ENCODE measurements at regions not wholly inside any gene's neighbourhood (a gene's known extent, or its start where the extent isn't known, plus 50 kb on each side); places are given as distances from the start of the nearest gene placed in this dataset.
"Not testable (repeated sequence)": the region's sequence is repeated elsewhere in the genome, so short reads cannot be mapped to it uniquely, and the experiment has no call there.

- no peak overlapping the region for H3K4me3 ChIP-seq
- no peaks in the 10 kb centered on the region for H3K36me3 ChIP-seq
- no peaks in the 10 kb centered on the region for H3K9me3 ChIP-seq
- WGBS, 3 donors = 53 to 69% (median 64%) methylated on average over 3 of the region's 3 CpGs
- intact Hi-C loops (cut with DNase I) = loop anchor here in 1 of 4 donors (10.0 kb wide), 1 partner anchor 1851 kb away; no protein-coding TSS in a partner anchor
- H3K27ac ChIP-seq = no peak overlapping the region
- H3K27me3 ChIP-seq = no peaks in the 10 kb centered on the region
- no peak for DNase-seq
- TF ChIP-seq EP300 (IDR thresholded peaks at IDR 0.05) (no peak), POLR2A (IDR thresholded peaks at IDR 0.05) (no peak)
- no peaks in the 10 kb centered on the region for H3K4me1 ChIP-seq (ENCODE audit: insufficient read depth)
Measured at GRCh38 chr1:90823686-90824085, 106.6 kb upstream of the BARHL2 start.

- Histone ChIP-seq H3K9me3 (no peaks in the 10 kb centered on the region), H3K36me3 (no peaks in the 10 kb centered on the region), H3K4me1 (ENCODE audit: insufficient read depth) (no peaks in the 10 kb centered on the region), H3K27me3 (no peaks in the 10 kb centered on the region), H3K27ac (no peak overlapping the region), H3K4me3 (no peak overlapping the region)
- no peak for DNase-seq
- intact Hi-C loops (cut with DNase I) = loop anchor here in 1 of 4 donors (10.0 kb wide), 1 partner anchor 1853 kb away; no protein-coding TSS in a partner anchor
- TF ChIP-seq EP300 (IDR thresholded peaks at IDR 0.05) (no peak), CTCF (IDR thresholded peaks at IDR 0.05) (no peak), POLR2A (IDR thresholded peaks at IDR 0.05) (no peak)
- WGBS, 3 donors = 81 to 87% (median 83%) methylated on average over 5 of the region's 5 CpGs
Measured at GRCh38 chr1:90821788-90822359, 104.8 kb upstream of the BARHL2 start.

- no peak for DNase-seq
- 67 to 80% (median 77%) methylated on average over 5 of the region's 5 CpGs for WGBS, 3 donors
- H3K4me1 ChIP-seq (ENCODE audit: insufficient read depth) = no peaks in the 10 kb centered on the region
- no peaks in the 10 kb centered on the region for H3K36me3 ChIP-seq
- no peak for TF ChIP-seq EP300 (IDR thresholded peaks at IDR 0.05)
- no peak overlapping the region for H3K27ac ChIP-seq
- H3K27me3 ChIP-seq = no peaks in the 10 kb centered on the region
- no peaks in the 10 kb centered on the region for H3K9me3 ChIP-seq
- no peak overlapping the region for H3K4me3 ChIP-seq
- intact Hi-C loops (cut with DNase I) = loop anchor here in 1 of 4 donors (10.0 kb wide), 1 partner anchor 1854 kb away; no protein-coding TSS in a partner anchor
Measured at GRCh38 chr1:90821152-90821787, 104.2 kb upstream of the BARHL2 start.

GRCh38 chr1:90820745-90821144 is 103.6 kb upstream of the BARHL2 start:
- WGBS, 3 donors = 88 to 92% (median 92%) methylated on average over 2 of the region's 2 CpGs
- TF ChIP-seq POLR2A (IDR thresholded peaks at IDR 0.05) (no peak), EP300 (IDR thresholded peaks at IDR 0.05) (no peak), CTCF (IDR thresholded peaks at IDR 0.05) (no peak)
- DNase-seq = no peak

GRCh38 chr1:90817399-90817798 is 100.3 kb upstream of the BARHL2 start:
- H3K27ac ChIP-seq = no peak overlapping the region
- no peaks in the 10 kb centered on the region for H3K27me3 ChIP-seq
- DNase-seq = no peak
- H3K36me3 ChIP-seq = no peaks in the 10 kb centered on the region
- no peaks in the 10 kb centered on the region for H3K9me3 ChIP-seq
- intact Hi-C loops (cut with DNase I) = no loop called here
- TF ChIP-seq POLR2A (IDR thresholded peaks at IDR 0.05) (no peak), EP300 (IDR thresholded peaks at IDR 0.05) (no peak), CTCF (IDR thresholded peaks at IDR 0.05) (no peak)
- H3K4me1 ChIP-seq (ENCODE audit: insufficient read depth) = no peaks in the 10 kb centered on the region
- no peak overlapping the region for H3K4me3 ChIP-seq
- WGBS, 3 donors = 60 to 67% (median 64%) methylated on average over 3 of the region's 3 CpGs

More at GRCh38 chr1:90820745-90821144, 103.6 kb upstream of the BARHL2 start:
- Histone ChIP-seq H3K27ac (no peak overlapping the region), H3K9me3 (no peaks in the 10 kb centered on the region), H3K4me1 (ENCODE audit: insufficient read depth) (no peaks in the 10 kb centered on the region), H3K36me3 (no peaks in the 10 kb centered on the region), H3K4me3 (no peak overlapping the region), H3K27me3 (no peaks in the 10 kb centered on the region)
- intact Hi-C loops (cut with DNase I) = loop anchor here in 1 of 4 donors (10.0 kb wide), 1 partner anchor 1854 kb away; no protein-coding TSS in a partner anchor

DNA sequence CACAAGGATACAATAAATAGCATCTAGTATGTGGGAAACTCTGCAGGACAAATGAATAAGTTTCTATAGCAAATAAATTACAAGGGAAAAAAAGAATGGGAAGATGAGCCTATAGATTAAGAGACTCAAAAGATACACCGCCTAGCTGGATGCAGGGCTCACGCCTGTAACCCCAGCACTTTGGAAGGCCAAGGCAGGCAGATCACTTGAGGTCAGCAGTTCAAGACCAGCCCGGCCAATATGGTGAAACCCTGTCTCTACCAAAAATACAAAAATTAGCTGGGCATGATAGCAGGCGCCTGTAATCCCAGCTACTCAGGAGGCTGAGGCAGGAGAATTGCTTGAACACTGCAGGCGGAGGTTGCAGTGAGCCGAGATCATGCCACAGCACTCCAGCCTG is 95.1 kb upstream of the BARHL2 start:
- H3K36me3 ChIP-seq; H3K4me3 ChIP-seq; H3K4me1 ChIP-seq (ENCODE audit: insufficient read depth); H3K27me3 ChIP-seq; DNase-seq; H3K27ac ChIP-seq; H3K9me3 ChIP-seq; intact Hi-C loops (cut with DNase I): not testable (repeated sequence)
- WGBS, 3 donors = 88 to 98% (median 90%) methylated on average over 6 of the region's 6 CpGs

DNA sequence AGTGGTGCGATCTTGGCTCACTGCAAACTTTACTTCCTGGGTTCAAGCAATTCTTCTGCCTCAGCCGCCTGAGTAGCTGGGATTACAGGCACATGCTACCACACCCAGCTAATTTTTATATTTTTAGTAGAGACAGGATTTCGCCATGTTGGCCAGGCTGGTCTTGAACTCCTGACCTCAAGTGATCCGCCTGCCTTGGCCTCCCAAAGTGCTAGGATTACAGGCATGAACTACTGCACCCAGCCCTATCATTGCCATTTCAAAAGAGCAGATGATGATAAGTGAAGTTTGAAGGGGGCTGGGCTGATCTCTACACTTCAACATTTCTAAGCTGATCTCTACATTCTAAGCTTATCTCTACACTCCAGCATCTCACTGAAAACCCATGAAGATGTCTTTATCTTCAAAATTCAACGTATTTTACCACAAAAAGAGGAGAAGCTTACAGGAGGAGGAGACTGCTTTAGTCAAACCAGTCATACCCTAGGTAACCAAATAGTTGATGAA is 94.4 kb upstream of the BARHL2 start:
- WGBS, 3 donors = 82 to 85% (median 85%) methylated on average over 5 of the region's 5 CpGs
- H3K27me3 ChIP-seq; intact Hi-C loops (cut with DNase I); H3K9me3 ChIP-seq; H3K27ac ChIP-seq; H3K36me3 ChIP-seq; H3K4me1 ChIP-seq (ENCODE audit: insufficient read depth); H3K4me3 ChIP-seq; DNase-seq: not testable (repeated sequence)

All from ovary (tissue), 7 donors.